IMR-90 (cell line): ENCODE measurements at regions not wholly inside any gene's neighbourhood (a gene's known extent, or its start where the extent isn't known, plus 50 kb on each side); places are given as distances from the start of the nearest gene placed in this dataset.

Experiments used
- ATAC-seq: fragments of 200-7000 bp; cut with Tn5 transposase; 2 replicates; pipeline ENCODE4 v1.9.1; 2020; ENCODE audit warnings: low read depth, mild to moderate bottlenecking, moderate library complexity
- BruUV-seq: library from RNA; stranded (reverse); fragments of 400-500 nt; replicated peaks from 2 replicates; lab custom pipeline; 2021; lab: Mats Ljungman, UMichigan
- CTCF ChIA-PET: fragments of 300-600 bp; formaldehyde crosslinking; extraction: SDS; loops from one replicate; lab custom pipeline; 2021; ENCODE audit warnings: antibody characterized with exemption; lab: Yijun Ruan, JAX
- POLR2A ChIA-PET: fragments of 300-600 bp; sonication (Branson Sonifier 250); formaldehyde crosslinking; loops from one replicate; lab custom pipeline; 2022; ENCODE audit warnings: antibody characterized with exemption; ENCODE audit not compliant: unreplicated experiment; lab: Charles Lee
- DNase-seq: peaks from one replicate; pipeline ENCODE4 v3.0.0; 2013
- H2AFZ ChIP-seq: replicated peaks from 2 replicates; pipeline ENCODE3; 2013; ENCODE audit warnings: low read length, mild to moderate bottlenecking; ENCODE audit not compliant: poor library complexity
- H2AK5ac ChIP-seq: 2 replicates; pipeline ENCODE4 v1.6.1; 2013; ENCODE audit warnings: low read depth, low read length, inconsistent platforms
- H2AK9ac ChIP-seq: replicated peaks from 2 replicates; pipeline ENCODE3; 2013; ENCODE audit warnings: mild to moderate bottlenecking, low read depth, low read length, moderate library complexity; ENCODE audit not compliant: poor library complexity
- H2BK120ac ChIP-seq: 2 replicates; pipeline ENCODE4 v1.6.1; 2013; ENCODE audit warnings: low read depth, low read length, inconsistent platforms
- H2BK15ac ChIP-seq: 3 replicates; pipeline ENCODE4 v1.6.1; 2013; ENCODE audit warnings: low read depth, low read length, inconsistent platforms
- H2BK20ac ChIP-seq: 2 replicates; pipeline ENCODE4 v1.6.1; 2013; ENCODE audit warnings: low read depth, mild to moderate bottlenecking, inconsistent platforms, low read length, moderate library complexity
- H2BK5ac ChIP-seq: 2 replicates; pipeline ENCODE4 v1.6.1; 2013; ENCODE audit warnings: mild to moderate bottlenecking, low read depth, low read length, inconsistent platforms; ENCODE audit not compliant: poor library complexity, severe bottlenecking
- H3K14ac ChIP-seq: replicated peaks from 2 replicates; pipeline ENCODE4 v1.6.1; 2013; ENCODE audit warnings: low read depth, low read length, inconsistent platforms
- H3K18ac ChIP-seq: 2 replicates; pipeline ENCODE4 v1.6.1; 2013; ENCODE audit warnings: low read depth, low read length, control low read depth
- H3K23ac ChIP-seq: 2 replicates; pipeline ENCODE4 v1.6.1; 2013; ENCODE audit warnings: low read depth, low read length, inconsistent platforms
- H3K27ac ChIP-seq: 2 replicates; pipeline ENCODE4 v1.5.1; 2013; ENCODE audit warnings: mild to moderate bottlenecking, control low read depth, low read length; ENCODE audit not compliant: insufficient read depth
- H3K27me3 ChIP-seq: 2 replicates; pipeline ENCODE4 v1.6.1; 2013; ENCODE audit warnings: low read length; ENCODE audit not compliant: control insufficient read depth, insufficient read depth
- H3K36me3 ChIP-seq: 2 replicates; pipeline ENCODE4 v1.6.1; 2013; ENCODE audit warnings: low read length, mixed read lengths; ENCODE audit not compliant: control insufficient read depth, insufficient read depth
- H3K4ac ChIP-seq: 2 replicates; pipeline ENCODE4 v1.6.1; 2013; ENCODE audit warnings: low read depth, low read length, inconsistent platforms
- H3K4me1 ChIP-seq: 2 replicates; pipeline ENCODE4 v1.6.1; 2013; ENCODE audit warnings: low read length, mixed read lengths; ENCODE audit not compliant: control insufficient read depth, insufficient read depth
- H3K4me2 ChIP-seq: 2 replicates; pipeline ENCODE4 v1.6.1; 2013; ENCODE audit warnings: low read depth, mild to moderate bottlenecking, control low read depth, low read length, moderate library complexity
- H3K4me3 ChIP-seq: 2 replicates; pipeline ENCODE4 v1.5.1; 2013; ENCODE audit warnings: low read depth, mild to moderate bottlenecking, control low read depth, low read length, moderate library complexity; ENCODE audit not compliant: insufficient read depth
- H3K56ac ChIP-seq: 2 replicates; pipeline ENCODE4 v1.6.1; 2013; ENCODE audit warnings: low read length, inconsistent platforms; ENCODE audit not compliant: insufficient read depth; ENCODE audit errors: extremely low read depth
- H3K79me1 ChIP-seq, 2 experiments: 2 replicates each; pipeline ENCODE4 v1.6.1; 2013; ENCODE audit warnings: low read length in 2 of 2, inconsistent platforms in 1 of 2, low read depth in 1 of 2
- H3K9ac ChIP-seq: 2 replicates; pipeline ENCODE4 v1.6.1; 2013; ENCODE audit warnings: low read depth, low read length, control low read depth
- H3K9me1 ChIP-seq: 2 replicates; pipeline ENCODE4 v1.6.1; 2013; ENCODE audit warnings: low read length, inconsistent platforms; ENCODE audit not compliant: insufficient read depth
- H3K9me3 ChIP-seq: 2 replicates; pipeline ENCODE4 v1.6.1; 2013; ENCODE audit warnings: low read length; ENCODE audit not compliant: control insufficient read depth, insufficient read depth
- H4K20me1 ChIP-seq: 2 replicates; pipeline ENCODE4 v1.6.1; 2013; ENCODE audit warnings: low read length, inconsistent platforms; ENCODE audit not compliant: insufficient read depth
- H4K5ac ChIP-seq: 2 replicates; pipeline ENCODE4 v1.6.1; 2013; ENCODE audit warnings: mild to moderate bottlenecking, low read depth, low read length, control low read depth
- H4K8ac ChIP-seq, 2 experiments: 2 replicates each; pipeline ENCODE4 v1.6.1; 2013; ENCODE audit warnings: low read depth in 2 of 2, low read length in 2 of 2, control low read depth in 1 of 2, inconsistent platforms in 1 of 2
- H4K91ac ChIP-seq: 2 replicates; pipeline ENCODE4 v1.6.1; 2013; ENCODE audit warnings: low read depth, low read length, inconsistent platforms; ENCODE audit not compliant: insufficient read depth
- NFE2L2 ChIP-seq: fragments of 150-350 bp; IDR thresholded peaks from 2 replicates; pipeline ENCODE4 v1.6.1; 2016; ENCODE audit warnings: low read depth, mild to moderate bottlenecking, low read length
- RAD21 ChIP-seq: IDR thresholded peaks from 2 replicates; pipeline ENCODE4 v1.6.1; 2012; ENCODE audit warnings: low read length, improper control_type of control experiment
- WGBS, 2 experiments: methylation state at CpG; one replicate each; pipeline versions ENCODE4 v1.1.5 to v1.1.7; 2013; ENCODE audit warnings: missing lambda C conversion rate in 2 of 2; ENCODE audit not compliant: insufficient read length in 1 of 2; ENCODE audit errors: extremely low coverage in 2 of 2; 5-methylcytosine and 5-hydroxymethylcytosine counted together
- dilution Hi-C: fragments of 300-500 bp; cut with HindIII; formaldehyde crosslinking; loops from one replicate; pipeline ENCODE4 v1.14.3; 2018; ENCODE audit warnings: low sequenced_read_pairs; ENCODE audit not compliant: unreplicated experiment
- in situ Hi-C: fragments of 300-500 bp; cut with MboI; formaldehyde crosslinking; loops from 3 replicates; pipeline ENCODE4 v1.14.3; 2019; ENCODE audit warnings: low sequenced_read_pairs, inconsistent platforms, mixed read lengths
- intact Hi-C: fragments of 100-400 bp; cut with micrococcal nuclease; formaldehyde crosslinking; loops from 2 replicates; pipeline ENCODE4 v1.10.0; 2022
- TF ChIP-seq, protein P1 (sequence below): conservative IDR thresholded peaks from 2 replicates; pipeline ENCODE4 v1.5.1; 2012; ENCODE audit warnings: mild to moderate bottlenecking, low read depth, low read length, improper control_type of control experiment
- TF ChIP-seq, protein P2 (sequence below): fragments of 150-350 bp; IDR thresholded peaks from 2 replicates; pipeline ENCODE4 v1.6.1; 2017; ENCODE audit warnings: mild to moderate bottlenecking, antibody characterized with exemption, low read length, low read depth

DNA sequence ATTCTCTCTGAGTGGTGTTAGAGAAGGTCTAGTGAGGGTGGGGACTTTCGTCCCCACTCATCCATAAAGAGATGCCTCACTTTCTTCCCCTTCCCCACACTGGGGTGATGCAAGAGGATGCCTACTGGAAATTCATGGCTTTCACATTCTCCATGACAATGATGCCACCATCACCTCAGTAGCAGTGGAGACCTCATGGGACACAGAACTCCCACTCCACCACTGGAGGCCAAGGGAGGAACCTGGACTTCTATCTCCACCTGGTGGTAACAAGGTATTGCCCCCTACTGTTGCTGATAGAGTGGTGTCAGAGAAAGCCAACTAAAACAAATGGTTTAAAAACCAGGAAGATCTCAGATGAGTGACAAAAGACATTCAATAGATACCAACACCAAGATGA, 110.9 kb downstream of the INHBB start:
- H4K5ac ChIP-seq = no peak overlapping the region
- H3K23ac ChIP-seq = no peak overlapping the region
- H3K79me1 ChIP-seq = no peaks in the 10 kb centered on the region
- H3K18ac ChIP-seq = no peak overlapping the region
- no peaks in the 10 kb centered on the region for H3K36me3 ChIP-seq
- H2AK9ac ChIP-seq = no peak overlapping the region
- intact Hi-C loops = loop anchor here (5.0 kb wide), 1 partner anchor 220 kb away; no protein-coding TSS in a partner anchor
- WGBS, 2 experiments = no CpG with 5 or more reads among the region's 1 CpG
- ATAC-seq (no peak), DNase-seq (no peak)
- no peak overlapping the region for H3K4me2 ChIP-seq
- no peak overlapping the region for H3K4ac ChIP-seq
- dilution Hi-C loops = no loop called here
- TF ChIP-seq, protein P1, sequence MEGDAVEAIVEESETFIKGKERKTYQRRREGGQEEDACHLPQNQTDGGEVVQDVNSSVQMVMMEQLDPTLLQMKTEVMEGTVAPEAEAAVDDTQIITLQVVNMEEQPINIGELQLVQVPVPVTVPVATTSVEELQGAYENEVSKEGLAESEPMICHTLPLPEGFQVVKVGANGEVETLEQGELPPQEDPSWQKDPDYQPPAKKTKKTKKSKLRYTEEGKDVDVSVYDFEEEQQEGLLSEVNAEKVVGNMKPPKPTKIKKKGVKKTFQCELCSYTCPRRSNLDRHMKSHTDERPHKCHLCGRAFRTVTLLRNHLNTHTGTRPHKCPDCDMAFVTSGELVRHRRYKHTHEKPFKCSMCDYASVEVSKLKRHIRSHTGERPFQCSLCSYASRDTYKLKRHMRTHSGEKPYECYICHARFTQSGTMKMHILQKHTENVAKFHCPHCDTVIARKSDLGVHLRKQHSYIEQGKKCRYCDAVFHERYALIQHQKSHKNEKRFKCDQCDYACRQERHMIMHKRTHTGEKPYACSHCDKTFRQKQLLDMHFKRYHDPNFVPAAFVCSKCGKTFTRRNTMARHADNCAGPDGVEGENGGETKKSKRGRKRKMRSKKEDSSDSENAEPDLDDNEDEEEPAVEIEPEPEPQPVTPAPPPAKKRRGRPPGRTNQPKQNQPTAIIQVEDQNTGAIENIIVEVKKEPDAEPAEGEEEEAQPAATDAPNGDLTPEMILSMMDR = no peak
- TF ChIP-seq, protein P2, sequence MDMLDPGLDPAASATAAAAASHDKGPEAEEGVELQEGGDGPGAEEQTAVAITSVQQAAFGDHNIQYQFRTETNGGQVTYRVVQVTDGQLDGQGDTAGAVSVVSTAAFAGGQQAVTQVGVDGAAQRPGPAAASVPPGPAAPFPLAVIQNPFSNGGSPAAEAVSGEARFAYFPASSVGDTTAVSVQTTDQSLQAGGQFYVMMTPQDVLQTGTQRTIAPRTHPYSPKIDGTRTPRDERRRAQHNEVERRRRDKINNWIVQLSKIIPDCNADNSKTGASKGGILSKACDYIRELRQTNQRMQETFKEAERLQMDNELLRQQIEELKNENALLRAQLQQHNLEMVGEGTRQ = no peak
- TF ChIP-seq NFE2L2 = no peak
- no peak for TF ChIP-seq RAD21
- in situ Hi-C loops = no loop called here
- H2BK5ac ChIP-seq = no peak overlapping the region
- CTCF ChIA-PET = no interaction called here
- no peaks in the 10 kb centered on the region for H4K20me1 ChIP-seq
- H4K91ac ChIP-seq = no peak overlapping the region
- BruUV-seq = no TSS peak
- H2BK15ac ChIP-seq = no peak overlapping the region
- peaks cover 13% of the 10 kb centered on the region for H3K9me1 ChIP-seq
- no peak overlapping the region for H3K9ac ChIP-seq
- H2AFZ ChIP-seq = no peak overlapping the region
- no peak overlapping the region for H2BK20ac ChIP-seq
- peaks cover 5% of the 10 kb centered on the region; the same call in 1 of the 2 replicates for H3K9me3 ChIP-seq
- H3K27ac ChIP-seq = no peak overlapping the region
- no peak overlapping the region for H3K56ac ChIP-seq
- peaks cover 13% of the 10 kb centered on the region for H3K4me1 ChIP-seq
- no peaks in the 10 kb centered on the region for H3K27me3 ChIP-seq
- H2AK5ac ChIP-seq = no peak overlapping the region
- POLR2A ChIA-PET = no interaction called here
- H2BK120ac ChIP-seq = no peak overlapping the region
- H4K8ac ChIP-seq = no peak overlapping the region
- H3K14ac ChIP-seq = no peak overlapping the region
- H3K4me3 ChIP-seq = no peak overlapping the region
